ENCODE measurements at regions not wholly inside any gene's neighbourhood (a gene's known extent, or its start where the extent isn't known, plus 50 kb on each side); places are given as distances from the start of the nearest gene placed in this dataset.

- TF ChIP-seq POLR2A (IDR thresholded peaks at IDR 0.05) (no peak), CTCF (IDR thresholded peaks at IDR 0.05) (no peak)
Measured at GRCh38 chr13:39893808-39894207, 238.3 kb downstream of the COG6 start.

Measured in Peyer's patch (tissue), 4 donors.